Activated CD8-positive, alpha-beta memory T cell treated with anti-CD3 and anti-CD28 coated beads for 24 hours (primary cell): ENCODE measurements at regions not wholly inside any gene's neighbourhood (a gene's known extent, or its start where the extent isn't known, plus 50 kb on each side); places are given as distances from the start of the nearest gene placed in this dataset.
"Not testable (repeated sequence)": the region's sequence is repeated elsewhere in the genome, so short reads cannot be mapped to it uniquely, and the experiment has no call there.

Experiments
- DNase-seq: peaks from one replicate; pipeline ENCODE4 v3.0.0-alpha.2; 2020

DNA sequence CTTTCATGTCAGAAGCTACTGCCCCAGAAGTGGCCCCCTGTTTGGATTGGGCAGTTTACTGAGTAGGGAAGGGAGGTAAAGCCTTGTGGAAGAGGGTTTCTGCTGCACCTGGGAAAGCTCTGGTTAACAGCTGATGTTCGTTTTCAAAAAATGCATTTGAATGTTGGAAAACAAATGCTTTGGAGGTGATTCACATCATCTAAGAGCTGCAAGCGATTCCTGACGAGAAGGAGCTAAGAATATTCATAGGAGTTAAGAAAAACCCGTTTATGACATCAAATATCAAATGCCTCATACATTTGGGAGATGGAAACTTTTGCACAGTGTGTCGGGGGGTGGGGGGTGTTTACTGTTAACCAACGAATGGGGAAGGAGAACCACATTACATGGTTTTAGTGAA is 183.8 kb upstream of the NR2F2 start:
- no peak for DNase-seq

DNA sequence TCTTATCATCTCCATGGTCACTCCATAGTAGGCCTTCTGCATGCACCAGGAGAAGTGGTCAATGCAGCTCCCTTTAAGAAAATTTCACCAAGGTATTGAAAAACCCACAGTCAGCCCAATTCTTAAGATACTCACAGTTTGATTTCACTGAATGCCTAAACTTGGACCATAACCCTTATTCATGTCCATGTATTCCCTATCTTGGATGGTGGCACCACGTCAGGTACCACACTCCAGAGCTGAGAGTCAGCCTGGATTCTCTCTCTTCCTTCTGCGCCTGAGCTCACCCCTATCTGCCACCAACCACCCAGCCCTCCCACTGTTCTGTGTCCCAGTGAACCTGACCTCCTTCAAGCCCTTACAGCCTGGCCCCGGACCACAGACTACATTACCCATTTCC is 183.2 kb upstream of the NR2F2 start:
- no peak for DNase-seq

DNA sequence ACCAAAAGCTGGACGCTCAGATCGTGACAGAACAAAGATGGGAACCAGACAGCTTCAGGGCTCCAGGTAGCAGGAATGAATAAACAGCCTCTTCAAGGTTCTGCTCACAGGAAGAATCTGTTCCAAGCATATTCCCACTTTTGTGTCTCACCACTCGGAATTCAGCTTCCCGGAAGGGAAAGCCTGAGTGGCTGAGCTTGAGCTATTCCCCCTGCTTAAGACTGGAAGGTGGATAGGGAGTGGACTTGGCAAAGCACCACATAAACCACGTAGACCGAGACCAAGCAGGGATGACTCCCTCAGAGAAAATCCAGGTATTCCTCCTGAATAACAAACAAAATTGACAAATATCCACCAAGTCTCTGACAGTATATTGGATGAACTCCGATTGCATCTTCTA is 180.2 kb upstream of the NR2F2 start:
- DNase-seq = no peak

DNA sequence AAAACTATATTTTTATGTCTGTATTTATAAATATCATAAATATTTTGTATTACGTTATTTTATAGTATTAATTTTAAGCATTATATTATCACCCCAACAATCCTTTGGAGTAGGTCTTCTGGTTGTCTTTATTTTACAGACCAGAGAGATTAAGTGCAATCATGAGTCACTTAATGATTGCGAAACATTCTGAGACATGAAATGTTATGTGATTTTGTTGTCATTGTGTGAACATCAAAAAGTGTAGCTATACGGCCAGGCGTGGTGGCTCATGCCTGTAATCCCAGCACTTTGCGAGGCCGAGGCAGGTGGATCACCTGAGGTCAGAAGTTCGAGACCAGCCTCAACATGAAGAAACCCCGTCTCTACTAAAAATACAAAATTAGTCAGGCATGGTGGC is 178.8 kb upstream of the NR2F2 start:
- DNase-seq = not testable (repeated sequence)

DNA sequence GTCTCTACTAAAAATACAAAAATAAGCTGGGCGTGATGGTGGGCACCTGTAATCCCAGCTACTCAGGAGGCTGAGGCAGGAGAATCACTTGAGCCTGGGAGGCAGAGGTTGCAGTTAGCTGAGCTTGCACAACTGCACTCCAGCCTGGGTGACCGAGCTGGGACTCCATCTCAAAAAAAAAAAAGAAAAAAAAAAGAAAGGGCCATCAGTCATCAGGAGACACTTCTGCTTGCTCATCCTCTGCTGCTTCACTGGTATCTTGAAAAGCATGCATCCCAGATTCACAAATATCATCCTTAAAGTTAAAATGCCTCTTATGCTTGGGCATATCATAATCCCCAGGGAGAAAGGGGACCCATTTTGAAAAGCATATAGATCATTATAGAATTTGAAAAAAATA is 176.6 kb upstream of the NR2F2 start:
- no peak for DNase-seq

DNA sequence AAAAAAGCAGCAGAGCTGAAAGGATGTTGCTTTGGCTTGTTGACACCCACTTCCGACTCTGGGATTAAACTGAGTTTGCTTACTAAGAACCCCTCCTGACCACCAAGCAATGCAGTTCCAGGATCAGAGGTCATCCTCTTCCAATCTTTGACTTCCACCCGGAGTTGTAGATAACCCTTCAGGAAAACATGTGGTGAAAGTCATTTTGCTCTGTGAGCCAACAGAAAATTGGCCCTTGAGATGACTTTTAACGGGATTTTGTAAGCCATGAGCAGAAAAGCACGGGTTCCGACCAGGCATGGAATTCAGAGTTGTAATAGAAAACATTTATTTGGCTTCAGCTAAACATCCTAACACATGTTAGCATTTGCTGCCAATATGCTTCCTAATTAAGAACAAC is 171.6 kb upstream of the NR2F2 start:
- DNase-seq = no peak

DNA sequence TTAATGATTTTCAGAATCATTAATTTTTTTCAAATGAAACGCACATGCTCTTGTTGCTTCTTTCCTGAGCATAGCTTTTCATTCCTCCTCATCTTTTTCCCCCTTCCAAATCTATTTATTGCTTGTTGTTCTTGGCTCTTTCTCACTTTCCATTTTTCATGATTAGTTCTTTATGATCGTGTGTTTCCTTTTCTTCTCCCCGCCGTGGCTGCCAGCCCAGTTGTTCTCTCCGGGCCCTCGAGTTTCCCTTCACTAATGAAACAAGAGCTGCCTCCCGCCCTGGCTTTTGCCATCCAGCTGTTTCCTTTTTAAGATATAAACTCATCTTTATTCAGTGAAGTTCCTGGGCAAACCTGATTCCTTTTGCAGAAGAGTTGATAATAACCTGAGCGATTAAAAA is 170.2 kb upstream of the NR2F2 start:
- no peak for DNase-seq

DNA sequence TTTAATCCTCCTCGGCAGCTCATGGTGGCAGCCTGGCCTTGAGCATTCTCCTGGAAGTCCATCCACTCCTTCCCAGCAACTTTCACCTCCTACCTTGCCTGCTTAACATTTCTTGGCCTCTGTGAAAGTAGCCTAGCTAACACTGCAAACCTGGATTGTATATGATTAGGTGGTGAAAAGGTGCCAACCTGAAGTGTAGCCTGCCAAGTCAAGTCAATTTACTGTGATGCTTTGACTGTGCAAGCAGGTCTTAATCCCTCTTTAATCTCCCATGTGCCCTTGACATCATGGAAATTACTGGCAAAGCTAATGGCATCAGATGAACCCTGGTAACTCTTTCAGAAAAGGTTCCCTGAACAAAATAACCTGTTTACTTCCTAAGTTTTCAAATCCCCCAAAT is 169.7 kb upstream of the NR2F2 start:
- DNase-seq = no peak

DNA sequence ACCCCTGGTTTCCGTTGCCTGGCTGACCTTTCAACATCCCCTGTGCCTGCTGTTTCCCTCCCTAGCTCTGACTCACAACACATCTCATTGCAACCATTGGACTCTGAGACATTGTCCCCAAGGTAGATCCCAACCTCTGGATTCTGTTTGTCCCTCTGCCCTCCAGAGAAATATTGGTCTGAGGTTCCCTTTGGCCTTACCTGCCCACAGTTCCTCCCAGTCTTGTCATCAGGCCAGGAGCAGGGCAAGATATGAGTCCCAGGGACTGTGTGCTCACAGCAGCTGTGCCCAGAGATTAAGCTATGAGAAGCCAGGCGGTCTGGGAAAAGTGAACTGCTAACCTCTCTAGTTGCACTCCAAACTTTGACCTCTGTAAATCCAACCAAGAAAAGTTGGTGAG is 168.2 kb upstream of the NR2F2 start:
- DNase-seq = no peak

DNA sequence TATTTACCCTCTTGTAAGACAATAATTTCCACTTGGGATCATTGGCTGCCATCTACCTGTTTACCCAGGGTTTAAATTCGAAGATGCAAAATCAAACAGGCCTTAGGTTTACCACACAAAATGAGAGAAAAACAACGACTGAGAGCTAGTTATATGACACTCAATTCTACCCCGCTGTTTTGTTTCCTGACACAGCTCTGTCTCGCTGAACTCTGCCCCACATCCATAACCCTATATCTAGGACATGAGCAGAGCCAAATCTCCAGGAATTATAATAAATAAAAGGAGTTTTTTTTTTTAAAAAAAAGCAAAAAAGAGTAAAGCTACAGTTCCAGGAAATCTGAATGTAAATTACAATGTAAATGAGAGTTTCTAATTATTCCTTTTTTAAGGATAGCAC is 165.4 kb upstream of the NR2F2 start:
- DNase-seq = no peak

DNA sequence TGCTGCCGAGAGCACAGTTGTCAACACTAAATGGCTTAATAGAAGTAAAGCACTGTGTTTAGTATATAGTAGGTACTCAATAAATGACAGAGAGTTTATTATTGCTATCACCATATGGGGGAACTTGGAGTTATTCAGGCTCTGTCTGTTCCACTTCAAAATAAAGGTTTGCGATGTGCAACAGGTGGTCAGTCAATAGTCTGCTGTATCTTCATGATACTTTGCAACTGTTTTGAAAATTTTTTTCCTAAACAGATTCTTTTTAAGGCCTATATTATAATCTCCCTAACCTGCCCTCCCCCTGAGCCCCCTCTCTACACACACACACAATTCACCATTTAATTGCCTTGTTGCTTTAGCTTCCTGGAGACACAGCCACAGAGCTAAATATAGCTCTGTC is 164.7 kb upstream of the NR2F2 start:
- DNase-seq = no peak

DNA sequence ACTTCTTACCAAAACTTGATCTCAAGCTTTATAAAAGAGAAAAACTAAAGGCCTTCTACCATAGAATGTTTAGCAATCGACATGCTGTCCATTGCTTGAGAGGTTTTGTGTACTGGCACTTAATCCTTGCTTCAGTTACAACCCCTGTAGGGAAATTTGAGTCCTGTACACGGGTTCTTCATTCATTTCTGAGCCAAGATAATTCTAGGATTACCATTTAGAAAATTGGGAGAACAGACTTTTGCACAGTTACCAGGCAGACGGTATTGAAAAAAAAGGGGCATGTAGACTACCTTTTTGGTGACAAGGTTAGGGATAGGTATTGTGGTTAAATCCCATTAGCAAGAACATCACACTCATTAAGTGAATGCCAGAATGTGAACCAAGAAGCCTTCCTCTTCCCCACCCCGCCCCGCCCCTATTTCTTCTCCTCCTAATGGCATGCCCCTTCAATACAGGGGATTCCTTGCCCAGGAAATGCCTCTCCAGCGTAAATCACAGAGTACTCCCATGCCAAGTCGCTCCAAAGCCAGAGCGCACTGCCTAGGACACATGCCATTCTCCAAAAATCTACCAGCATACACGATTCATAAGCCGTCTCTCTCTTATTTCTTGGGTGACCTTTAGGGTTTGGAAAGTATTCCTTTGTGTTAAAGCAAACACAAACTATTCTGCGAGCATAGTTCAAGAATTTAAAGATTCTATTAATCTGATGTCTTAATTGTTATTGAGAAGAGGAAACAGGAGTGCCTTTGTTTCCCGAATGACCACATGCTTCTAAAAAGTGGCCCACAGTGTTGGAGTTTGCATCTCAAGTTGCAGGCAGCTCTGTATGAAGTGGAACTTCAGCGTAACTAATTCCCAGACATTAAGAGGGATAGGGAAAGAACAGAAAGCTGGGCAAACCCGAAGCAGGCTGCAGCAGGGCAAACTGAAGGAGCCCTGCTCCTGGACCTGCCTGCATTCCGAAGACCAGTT is 164.0 kb upstream of the NR2F2 start:
- DNase-seq = no peak

DNA sequence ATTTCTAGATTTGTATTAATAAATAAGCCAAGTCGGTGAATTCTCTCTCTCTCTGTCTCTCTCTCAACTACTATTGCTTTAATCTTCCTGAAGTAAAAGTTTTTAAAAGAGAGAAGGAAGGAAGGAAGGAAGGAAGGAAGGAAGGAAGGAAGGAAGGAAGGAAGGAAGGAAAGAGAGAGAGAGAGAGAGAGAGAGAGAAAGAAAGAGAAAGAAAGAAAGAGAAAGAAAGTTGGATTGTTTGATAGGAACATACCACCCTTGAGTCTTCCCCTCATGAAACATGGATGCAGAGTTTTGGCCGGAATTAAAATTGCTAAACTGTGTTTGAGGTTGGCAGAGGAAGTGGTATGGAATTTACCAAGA is 159.9 kb upstream of the NR2F2 start:
- DNase-seq = not testable (repeated sequence)

DNA sequence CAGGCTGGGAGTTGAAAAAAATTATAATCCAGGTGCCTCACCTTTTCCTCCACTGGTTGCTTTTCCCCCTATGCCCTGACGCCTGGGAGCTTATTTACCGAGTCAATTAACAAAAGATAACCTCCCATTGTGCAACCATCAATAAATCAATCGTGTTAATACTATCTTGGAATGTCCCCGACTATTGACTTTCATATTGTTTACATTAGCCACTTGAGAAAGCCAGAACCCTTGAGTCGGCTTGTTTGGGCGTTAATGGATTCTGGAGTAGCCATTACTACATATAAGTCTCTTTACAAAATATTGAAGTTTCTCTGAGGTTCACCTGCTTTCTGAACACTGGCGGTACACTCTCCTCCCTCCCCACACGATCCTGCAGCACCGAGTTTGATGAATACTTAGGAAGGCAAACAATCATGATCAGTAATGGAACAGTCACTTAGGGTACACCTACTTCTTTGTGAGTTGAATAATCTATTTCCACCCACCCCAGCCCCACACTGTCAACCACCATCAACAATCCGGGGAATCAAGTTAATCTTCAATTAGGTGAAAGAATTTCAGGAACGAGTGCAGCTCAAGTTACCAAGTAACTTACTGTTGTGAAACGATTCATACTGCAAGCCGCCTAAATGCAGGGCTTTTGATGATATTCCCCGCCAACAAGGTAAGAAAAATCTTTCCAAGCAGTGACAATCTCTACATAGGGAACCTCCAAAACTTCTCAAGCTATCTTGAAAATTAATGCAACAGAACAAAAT is 159.3 kb upstream of the NR2F2 start:
- no peak for DNase-seq

DNA sequence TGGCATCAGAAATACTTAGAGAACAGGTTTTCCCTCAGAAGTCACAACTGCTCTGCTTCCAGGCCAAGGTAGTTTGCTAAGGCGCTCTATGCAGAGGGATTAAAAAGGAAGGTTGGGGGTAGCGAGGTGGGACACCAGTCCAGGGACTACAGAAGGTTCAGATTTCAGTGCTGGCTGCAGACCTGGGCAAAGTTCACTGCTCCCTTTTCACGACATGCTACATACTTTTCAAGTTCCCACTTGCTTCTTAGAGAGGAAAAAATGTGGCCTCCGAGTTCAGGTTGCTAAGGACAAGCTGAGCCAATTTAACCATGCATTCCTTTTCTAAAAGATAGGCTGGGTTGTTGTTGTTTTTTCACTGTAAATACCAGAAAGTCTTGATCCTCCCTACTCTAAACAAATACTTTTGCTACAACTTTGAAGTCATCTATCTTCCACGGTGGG is 158.6 kb upstream of the NR2F2 start:
- no peak for DNase-seq

DNA sequence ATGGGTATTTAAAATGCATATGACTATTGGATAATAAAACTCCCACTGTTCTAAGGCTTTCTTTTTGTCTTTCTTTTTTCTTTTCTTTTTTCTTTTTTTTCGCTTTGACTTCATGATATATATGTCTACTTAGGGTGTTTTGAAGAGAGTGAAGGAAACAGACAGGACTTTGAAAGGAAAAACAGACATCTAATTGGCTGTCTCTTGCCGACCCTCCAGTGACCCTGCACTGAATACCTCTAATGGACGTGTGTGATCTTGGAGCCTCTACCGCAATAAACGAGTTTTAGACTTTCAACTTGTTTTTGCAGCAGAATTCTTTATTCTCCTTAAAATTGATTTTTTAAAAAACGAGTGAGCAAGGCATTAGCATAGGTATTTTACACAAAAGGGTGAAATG is 158.1 kb upstream of the NR2F2 start:
- DNase-seq = no peak

DNA sequence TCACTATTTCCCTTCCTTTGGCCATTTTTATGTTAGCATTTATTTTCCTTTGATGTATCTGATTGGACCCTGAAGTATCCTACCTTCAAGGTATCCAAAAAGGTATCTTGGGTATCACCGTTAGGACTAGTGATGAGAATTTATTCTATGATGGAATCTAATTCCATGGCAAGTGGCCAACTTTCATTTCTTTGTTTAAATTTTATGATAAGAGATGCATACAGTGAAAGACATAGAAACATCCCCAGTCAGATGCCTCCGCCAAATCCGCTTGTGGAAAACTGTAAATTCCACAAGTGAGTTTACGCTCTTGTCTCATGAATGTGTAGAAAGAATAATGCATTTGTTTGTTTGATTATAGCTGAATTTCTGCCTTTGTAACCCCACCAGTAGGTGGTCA is 153.7 kb upstream of the NR2F2 start:
- DNase-seq = no peak

DNA sequence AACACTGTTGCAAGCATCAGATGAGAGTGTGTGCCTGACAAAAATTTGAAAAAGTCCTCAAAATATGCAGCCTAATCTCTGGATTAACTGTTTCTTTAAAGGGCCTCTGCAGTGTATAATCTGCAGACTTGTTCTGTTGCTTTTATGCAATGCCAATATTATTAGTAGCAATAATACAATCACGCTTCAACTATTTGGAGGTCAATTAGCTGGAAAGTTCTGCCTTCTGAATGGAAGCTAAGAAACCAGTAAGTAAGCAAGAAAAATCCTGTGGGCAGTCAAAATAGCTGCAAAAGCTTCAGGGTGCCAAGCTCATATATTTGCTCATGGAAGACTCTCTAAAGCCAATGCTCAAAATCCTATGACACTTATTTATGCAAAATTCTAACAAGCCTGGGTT is 153.2 kb upstream of the NR2F2 start:
- no peak for DNase-seq

DNA sequence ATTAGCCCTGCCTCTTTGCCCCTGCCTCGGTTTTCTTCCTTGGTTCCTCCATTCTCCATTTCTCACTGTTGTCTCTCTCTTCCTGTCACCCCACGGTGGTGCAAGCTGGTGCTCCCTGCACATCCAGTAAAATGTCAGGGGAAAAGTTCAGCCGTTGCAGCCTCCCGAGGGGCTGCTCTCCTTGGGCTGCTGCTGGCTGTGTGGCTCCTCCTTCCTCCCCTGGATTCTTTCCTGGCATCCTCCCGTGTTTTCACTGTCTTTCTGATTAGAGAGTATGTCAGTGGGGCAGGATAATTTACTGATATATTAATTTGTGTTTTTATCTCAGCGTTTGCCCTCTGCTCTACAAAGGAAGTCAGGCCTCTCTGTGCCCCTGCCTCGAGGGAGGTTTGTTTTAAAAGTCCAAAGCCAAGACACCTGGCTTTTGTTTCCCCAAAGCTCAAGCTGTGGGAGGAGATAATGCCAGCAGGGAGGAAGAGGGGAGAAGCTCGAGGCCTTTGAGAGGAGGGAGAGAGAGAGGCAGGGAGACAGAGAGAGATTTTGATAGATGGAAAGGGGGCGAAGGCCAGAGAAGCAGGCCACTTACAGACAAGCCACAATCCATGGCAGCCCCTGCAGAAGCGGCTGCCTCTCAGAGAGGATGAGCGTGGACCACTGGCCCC is 150.3 kb upstream of the NR2F2 start:
- no peak for DNase-seq

DNA sequence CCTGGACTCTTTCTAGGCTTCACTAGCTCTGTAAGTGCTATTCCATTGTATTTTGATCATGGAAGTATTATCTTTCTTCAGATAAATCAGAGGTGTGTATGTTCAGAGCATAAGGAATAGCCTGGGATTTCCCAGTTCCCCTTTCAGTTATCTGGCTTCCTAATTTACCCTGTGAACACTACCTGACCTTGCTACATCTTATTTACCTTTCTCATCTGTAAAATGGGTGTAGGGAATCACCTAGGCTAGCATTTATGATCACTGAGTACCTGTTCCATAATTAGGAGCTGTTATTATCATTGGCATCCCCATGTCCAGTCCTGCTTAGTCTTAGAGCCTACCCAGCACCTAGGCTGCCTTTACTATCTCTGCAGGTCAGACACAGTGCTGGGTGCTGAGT is 149.3 kb upstream of the NR2F2 start:
- DNase-seq = no peak

DNA sequence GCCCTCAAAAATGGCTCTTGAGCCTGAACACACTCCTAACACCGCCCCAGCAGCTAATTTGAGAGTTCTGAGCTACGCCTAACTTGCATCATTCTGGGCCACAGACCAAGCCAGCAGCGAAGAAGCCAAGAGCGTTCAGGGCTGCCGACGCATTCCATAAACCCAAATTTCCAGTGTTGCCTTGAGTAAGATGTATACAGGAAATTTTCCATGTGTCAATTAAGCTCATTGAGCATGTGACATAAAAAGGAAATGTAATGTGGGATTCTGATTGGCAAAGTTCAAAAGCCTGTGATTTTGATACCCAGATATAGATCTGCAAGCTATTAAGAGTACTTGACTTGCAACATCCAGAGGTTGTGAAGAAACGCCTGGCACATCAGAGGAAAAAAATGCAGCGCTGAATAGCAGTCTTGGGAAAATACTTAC is 148.6 kb upstream of the NR2F2 start:
- DNase-seq = no peak

DNA sequence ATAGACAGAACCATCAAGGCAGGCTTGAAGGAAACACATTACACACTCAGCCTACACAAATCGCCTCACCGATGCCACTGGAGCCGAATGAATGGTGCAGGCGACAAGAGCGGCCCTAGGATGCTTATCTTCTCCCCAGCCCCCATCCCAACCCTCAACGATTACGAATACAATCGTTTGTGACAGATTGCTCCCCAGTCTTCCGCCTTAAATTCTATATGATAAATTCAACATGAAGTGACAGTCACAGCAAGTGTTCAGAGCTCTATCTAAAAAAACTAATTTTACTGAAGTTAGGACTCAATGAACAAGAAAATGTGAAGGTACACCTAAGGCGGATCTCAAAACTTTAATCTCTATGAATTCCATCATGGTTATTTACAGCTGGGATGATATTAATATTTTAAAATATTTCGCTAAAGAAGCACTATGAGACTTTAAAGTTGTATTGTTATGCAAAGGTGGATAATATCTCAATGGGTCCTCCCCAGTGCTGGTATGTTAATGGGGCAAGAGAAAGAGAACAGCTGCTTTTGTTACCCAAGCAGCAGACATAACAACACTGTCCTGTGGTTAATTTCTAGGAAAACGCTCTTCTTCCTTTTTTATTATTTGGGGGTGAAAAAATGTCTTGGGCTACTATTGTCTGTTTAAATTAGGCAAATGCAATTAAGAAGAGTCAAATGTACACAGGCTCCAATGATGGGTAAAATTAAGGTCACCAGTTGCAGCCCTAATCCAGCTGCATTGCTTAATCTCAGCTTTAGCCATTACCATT is 147.6 kb upstream of the NR2F2 start:
- no peak for DNase-seq

DNA sequence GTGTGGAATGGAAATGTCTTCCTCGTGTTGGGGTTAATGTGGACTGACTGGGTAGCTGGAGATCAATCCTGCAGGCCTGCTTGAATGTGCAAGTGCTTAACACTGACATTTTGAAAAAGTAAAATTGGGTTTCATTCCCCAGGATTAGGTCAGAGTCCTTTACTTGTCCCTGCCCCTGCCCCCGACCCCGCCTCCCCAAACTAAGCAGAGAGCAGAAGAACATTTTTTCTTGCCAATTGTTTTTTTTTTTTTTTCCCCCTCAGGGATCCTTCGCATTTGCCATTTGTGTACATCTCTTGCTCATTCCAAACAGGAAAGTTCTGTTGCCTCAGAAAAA is 147.0 kb upstream of the NR2F2 start:
- DNase-seq = no peak
